ENCODE measurements at regions not wholly inside any gene's neighbourhood (a gene's known extent, or its start where the extent isn't known, plus 50 kb on each side); places are given as distances from the start of the nearest gene placed in this dataset.
"Not testable (repeated sequence)": the region's sequence is repeated elsewhere in the genome, so short reads cannot be mapped to it uniquely, and the experiment has no call there.

DNA sequence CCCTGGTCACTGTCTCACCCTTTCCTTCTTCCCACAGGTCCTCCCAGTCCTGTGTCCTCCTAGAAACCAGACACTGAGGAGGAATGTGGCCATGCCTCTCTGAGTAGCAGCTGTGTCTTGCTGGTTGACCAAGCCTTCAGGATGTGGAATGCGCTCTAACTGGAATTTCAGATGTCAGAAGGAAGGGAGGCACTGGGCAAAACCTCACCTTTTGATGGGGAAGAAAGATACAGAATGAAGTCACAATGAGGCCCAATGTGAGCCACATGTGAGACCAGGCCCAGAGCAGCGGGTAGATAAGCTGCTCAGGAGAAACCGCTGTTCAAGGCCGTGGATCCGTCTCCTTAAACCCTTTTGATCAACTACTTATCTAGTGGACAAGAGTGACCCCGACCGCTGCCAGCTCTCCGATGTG, 54.8 kb upstream of the ECHDC3 start:
- H3K79me2 ChIP-seq (ENCODE audit: low read depth): no peaks in the 10 kb centered on the region
- Mint-ChIP-seq H3K36me3 (no peaks in the 10 kb centered on the region), H3K27me3 (ENCODE audit: insufficient read depth, low read depth) (peaks cover 8% of the 10 kb centered on the region), H3K4me3 (no peak overlapping the region), H3K27ac (no peak overlapping the region), H3K9me3 (no peaks in the 10 kb centered on the region), H3K4me1 (peaks cover 38% of the 10 kb centered on the region)
- no peak overlapping the region for H3K27ac ChIP-seq
- no peaks in the 10 kb centered on the region for H3K27me3 ChIP-seq
- H4K20me1 ChIP-seq (ENCODE audit: low read depth): no peaks in the 10 kb centered on the region
- H3K4me2 ChIP-seq: no peak overlapping the region
- no peak overlapping the region for H3K4me3 ChIP-seq
- TF ChIP-seq EZH2 (IDR thresholded peaks at IDR 0.05) (no peak), EZH2phosphoT487 (IDR thresholded peaks at IDR 0.05) (no peak)
- TF ChIP-seq, protein P1, sequence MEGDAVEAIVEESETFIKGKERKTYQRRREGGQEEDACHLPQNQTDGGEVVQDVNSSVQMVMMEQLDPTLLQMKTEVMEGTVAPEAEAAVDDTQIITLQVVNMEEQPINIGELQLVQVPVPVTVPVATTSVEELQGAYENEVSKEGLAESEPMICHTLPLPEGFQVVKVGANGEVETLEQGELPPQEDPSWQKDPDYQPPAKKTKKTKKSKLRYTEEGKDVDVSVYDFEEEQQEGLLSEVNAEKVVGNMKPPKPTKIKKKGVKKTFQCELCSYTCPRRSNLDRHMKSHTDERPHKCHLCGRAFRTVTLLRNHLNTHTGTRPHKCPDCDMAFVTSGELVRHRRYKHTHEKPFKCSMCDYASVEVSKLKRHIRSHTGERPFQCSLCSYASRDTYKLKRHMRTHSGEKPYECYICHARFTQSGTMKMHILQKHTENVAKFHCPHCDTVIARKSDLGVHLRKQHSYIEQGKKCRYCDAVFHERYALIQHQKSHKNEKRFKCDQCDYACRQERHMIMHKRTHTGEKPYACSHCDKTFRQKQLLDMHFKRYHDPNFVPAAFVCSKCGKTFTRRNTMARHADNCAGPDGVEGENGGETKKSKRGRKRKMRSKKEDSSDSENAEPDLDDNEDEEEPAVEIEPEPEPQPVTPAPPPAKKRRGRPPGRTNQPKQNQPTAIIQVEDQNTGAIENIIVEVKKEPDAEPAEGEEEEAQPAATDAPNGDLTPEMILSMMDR (IDR thresholded peaks at IDR 0.05): no peak
- no peaks in the 10 kb centered on the region for H3F3A ChIP-seq (ENCODE audit: low read depth)
- no peak overlapping the region for H2AFZ ChIP-seq (replicated peaks)
- H3K9ac ChIP-seq: no peak overlapping the region
- no peaks in the 10 kb centered on the region for H3K4me1 ChIP-seq
- no peaks in the 10 kb centered on the region for H3K36me3 ChIP-seq
- no peak for DNase-seq (ENCODE audit: low spot score)
- no peaks in the 10 kb centered on the region for H3K9me3 ChIP-seq (ENCODE audit: low read depth)

DNA sequence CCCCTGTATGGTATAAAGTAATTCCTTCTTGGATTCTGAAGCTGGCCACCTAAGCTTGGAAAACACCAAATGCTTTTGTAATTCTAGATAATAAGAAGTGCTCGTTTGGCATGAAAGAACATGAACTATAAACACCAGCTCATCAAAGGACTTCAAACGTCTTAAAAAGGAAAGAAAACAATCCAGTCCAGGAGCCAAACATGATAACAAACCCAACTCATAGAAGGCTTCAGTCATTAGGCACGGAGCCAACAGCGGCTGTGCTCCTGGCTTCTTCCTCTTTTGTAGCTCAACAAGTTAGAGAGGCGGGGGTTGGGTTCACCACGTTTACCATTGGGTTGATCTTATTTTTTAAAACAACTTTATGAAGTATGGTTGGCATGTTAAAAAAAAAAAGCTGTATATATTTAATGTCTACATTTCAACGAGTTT, 56.4 kb upstream of the ECHDC3 start:
- H3K4me1 Mint-ChIP-seq: peaks cover 41% of the 10 kb centered on the region
- Histone ChIP-seq H3K4me3 (no peak overlapping the region), H2AFZ (replicated peaks) (no peak overlapping the region), H3K27me3 (no peaks in the 10 kb centered on the region), H3K36me3 (no peaks in the 10 kb centered on the region), H3K4me2 (no peak overlapping the region), H3K79me2 (ENCODE audit: low read depth) (no peaks in the 10 kb centered on the region), H3K9ac (no peak overlapping the region), H3K27ac (no peak overlapping the region), H3K9me3 (ENCODE audit: low read depth) (no peaks in the 10 kb centered on the region), H3K4me1 (no peaks in the 10 kb centered on the region), H4K20me1 (ENCODE audit: low read depth) (no peaks in the 10 kb centered on the region), H3F3A (ENCODE audit: low read depth) (no peaks in the 10 kb centered on the region)
- H3K27me3 Mint-ChIP-seq (ENCODE audit: insufficient read depth, low read depth): peaks cover 11% of the 10 kb centered on the region
- TF ChIP-seq, protein P1 (IDR thresholded peaks at IDR 0.05): no peak
- TF ChIP-seq EZH2phosphoT487 (IDR thresholded peaks at IDR 0.05): no peak
- no peak for TF ChIP-seq EZH2 (IDR thresholded peaks at IDR 0.05)
- H3K36me3 Mint-ChIP-seq: no peaks in the 10 kb centered on the region
- no peak overlapping the region for H3K4me3 Mint-ChIP-seq
- no peaks in the 10 kb centered on the region for H3K9me3 Mint-ChIP-seq
- no peak for DNase-seq (ENCODE audit: low spot score)
- H3K27ac Mint-ChIP-seq: no peak overlapping the region

DNA sequence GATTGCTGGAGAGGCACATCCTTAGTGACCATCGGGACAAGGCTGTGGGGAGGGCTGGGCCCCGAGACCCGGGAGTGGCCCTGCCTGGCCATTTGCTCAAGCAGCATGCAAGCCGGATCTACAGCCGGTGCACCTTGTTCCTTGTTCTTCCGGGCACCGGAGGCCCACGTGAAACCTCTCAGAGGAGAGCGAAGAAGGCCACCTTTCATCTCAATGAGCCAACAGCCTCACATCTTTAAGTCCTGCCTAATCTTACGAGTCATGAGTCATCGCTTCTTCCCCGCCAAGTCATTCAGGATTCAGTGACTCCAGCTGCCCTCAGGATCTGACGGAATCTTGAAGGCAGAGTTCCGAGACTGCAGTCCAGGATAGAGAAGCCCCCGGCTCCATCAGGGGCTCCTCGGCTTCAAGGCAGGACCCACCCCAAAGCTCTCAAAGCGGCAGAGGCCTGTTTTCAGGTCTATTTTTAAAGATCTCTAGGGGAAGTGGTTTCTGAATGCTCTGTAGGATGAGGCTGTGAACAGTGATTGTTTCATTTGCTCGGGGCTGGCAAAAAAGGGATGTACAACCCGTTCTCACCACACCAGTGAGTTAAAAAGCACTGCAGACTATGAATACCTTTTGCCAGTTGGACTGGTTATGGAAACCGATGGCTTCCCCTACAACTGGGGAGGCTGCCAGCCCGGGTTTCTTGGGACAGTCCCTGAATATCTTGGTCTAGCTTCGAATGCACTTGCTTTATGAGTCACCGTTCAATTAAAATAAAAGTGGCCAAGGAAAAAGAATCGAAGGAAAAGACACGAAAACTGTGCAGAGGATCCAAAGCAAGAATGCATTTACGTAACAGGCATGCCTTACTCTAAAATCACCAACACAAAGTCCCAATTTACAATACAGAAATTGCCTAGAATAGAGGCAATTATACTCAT, 57.2 kb upstream of the ECHDC3 start:
- H3F3A ChIP-seq (ENCODE audit: low read depth): no peaks in the 10 kb centered on the region
- no peaks in the 10 kb centered on the region for H3K36me3 Mint-ChIP-seq
- no peak overlapping the region for H3K27ac ChIP-seq
- peak overlapping the region; percentile 91 for H3K27ac Mint-ChIP-seq
- DNase-seq (ENCODE audit: low spot score): peak; percentile 44
- peak overlapping the region; percentile 84 for H2AFZ ChIP-seq (replicated peaks)
- no peaks in the 10 kb centered on the region for H3K4me1 ChIP-seq
- peaks cover 8% of the 10 kb centered on the region for H3K27me3 Mint-ChIP-seq (ENCODE audit: insufficient read depth, low read depth)
- no peak overlapping the region for H3K4me3 ChIP-seq
- H3K27me3 ChIP-seq: no peaks in the 10 kb centered on the region
- no peaks in the 10 kb centered on the region for H3K36me3 ChIP-seq
- H3K4me2 ChIP-seq: no peak overlapping the region
- no peak overlapping the region for H3K4me3 Mint-ChIP-seq
- no peaks in the 10 kb centered on the region for H3K9me3 ChIP-seq (ENCODE audit: low read depth)
- H3K9ac ChIP-seq: no peak overlapping the region
- peaks cover 42% of the 10 kb centered on the region for H3K4me1 Mint-ChIP-seq
- H3K79me2 ChIP-seq (ENCODE audit: low read depth): no peaks in the 10 kb centered on the region
- TF ChIP-seq EZH2phosphoT487 (IDR thresholded peaks at IDR 0.05) (no peak), EZH2 (IDR thresholded peaks at IDR 0.05) (no peak)
- TF ChIP-seq, protein P1 (IDR thresholded peaks at IDR 0.05): no peak
- H3K9me3 Mint-ChIP-seq: no peaks in the 10 kb centered on the region
- H4K20me1 ChIP-seq (ENCODE audit: low read depth): no peaks in the 10 kb centered on the region

DNA sequence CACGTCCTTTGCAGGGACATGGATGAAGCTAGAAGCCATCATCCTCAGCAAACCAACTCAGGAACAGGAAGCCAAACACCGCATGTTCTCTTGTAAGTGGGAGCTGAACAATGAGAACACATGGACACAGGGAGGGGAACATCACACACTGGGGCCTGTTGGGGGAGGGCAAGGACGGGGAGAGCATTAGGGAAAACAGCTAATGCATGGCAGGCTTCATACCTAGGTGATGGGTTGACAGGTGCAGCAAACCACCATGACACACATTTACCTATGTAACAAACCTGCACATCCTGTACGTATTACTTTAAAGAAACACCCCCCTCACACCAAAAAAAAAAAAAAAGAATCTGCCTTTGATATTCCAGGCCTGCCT, 57.9 kb upstream of the ECHDC3 start:
- H3F3A ChIP-seq (ENCODE audit: low read depth); H3K27me3 ChIP-seq; H3K36me3 ChIP-seq; H2AFZ ChIP-seq (replicated peaks); H3K36me3 Mint-ChIP-seq; H3K27me3 Mint-ChIP-seq (ENCODE audit: insufficient read depth, low read depth); H3K4me3 Mint-ChIP-seq; H3K4me2 ChIP-seq; H3K9me3 Mint-ChIP-seq; H3K79me2 ChIP-seq (ENCODE audit: low read depth); H3K9me3 ChIP-seq (ENCODE audit: low read depth); H3K27ac ChIP-seq; H3K27ac Mint-ChIP-seq; DNase-seq (ENCODE audit: low spot score); H4K20me1 ChIP-seq (ENCODE audit: low read depth); H3K4me1 ChIP-seq; H3K9ac ChIP-seq; H3K4me3 ChIP-seq: not testable (repeated sequence)
- H3K4me1 Mint-ChIP-seq: peaks cover 45% of the 10 kb centered on the region

All from neural progenitor cell (in vitro differentiated cells).